Fibroblast of villous mesenchyme (primary cell): ENCODE measurements at regions not wholly inside any gene's neighbourhood (a gene's known extent, or its start where the extent isn't known, plus 50 kb on each side); places are given as distances from the start of the nearest gene placed in this dataset.

Experiments used
- DNase-seq: peaks from one replicate; pipeline ENCODE4 v3.0.0-alpha.2; 2010; ENCODE audit warnings: low read depth
- H3K4me3 ChIP-seq: 2 replicates; pipeline ENCODE4 v1.5.1; 2011; ENCODE audit warnings: low read depth, mild to moderate bottlenecking, low read length
- TF ChIP-seq, protein P1 (sequence below): IDR thresholded peaks from 2 replicates; pipeline ENCODE4 v1.5.1; 2012; ENCODE audit warnings: low read depth, mild to moderate bottlenecking, low read length; ENCODE audit not compliant: insufficient read depth

DNA sequence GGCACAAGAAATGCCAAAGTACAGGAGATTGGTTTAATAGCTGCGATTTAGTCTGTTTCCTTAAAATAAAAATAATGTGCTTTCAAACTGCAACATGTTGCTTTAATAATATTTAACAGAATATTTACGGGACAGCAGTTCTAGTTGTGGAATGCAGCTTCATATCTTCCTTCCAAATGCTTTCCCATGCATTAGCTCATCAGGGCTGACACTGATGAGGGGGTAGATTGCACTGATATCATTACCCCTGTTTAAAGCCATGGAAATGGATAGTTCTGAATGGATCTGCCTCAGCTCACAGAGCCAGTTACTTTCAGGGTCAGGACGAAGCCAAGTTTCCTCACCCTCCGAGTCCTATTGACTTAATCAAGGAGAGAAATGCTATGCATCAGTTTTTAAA, 93.2 kb upstream of the OSMR start:
- H3K4me3 ChIP-seq: no peak overlapping the region
- TF ChIP-seq, protein P1, sequence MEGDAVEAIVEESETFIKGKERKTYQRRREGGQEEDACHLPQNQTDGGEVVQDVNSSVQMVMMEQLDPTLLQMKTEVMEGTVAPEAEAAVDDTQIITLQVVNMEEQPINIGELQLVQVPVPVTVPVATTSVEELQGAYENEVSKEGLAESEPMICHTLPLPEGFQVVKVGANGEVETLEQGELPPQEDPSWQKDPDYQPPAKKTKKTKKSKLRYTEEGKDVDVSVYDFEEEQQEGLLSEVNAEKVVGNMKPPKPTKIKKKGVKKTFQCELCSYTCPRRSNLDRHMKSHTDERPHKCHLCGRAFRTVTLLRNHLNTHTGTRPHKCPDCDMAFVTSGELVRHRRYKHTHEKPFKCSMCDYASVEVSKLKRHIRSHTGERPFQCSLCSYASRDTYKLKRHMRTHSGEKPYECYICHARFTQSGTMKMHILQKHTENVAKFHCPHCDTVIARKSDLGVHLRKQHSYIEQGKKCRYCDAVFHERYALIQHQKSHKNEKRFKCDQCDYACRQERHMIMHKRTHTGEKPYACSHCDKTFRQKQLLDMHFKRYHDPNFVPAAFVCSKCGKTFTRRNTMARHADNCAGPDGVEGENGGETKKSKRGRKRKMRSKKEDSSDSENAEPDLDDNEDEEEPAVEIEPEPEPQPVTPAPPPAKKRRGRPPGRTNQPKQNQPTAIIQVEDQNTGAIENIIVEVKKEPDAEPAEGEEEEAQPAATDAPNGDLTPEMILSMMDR: no peak
- peak; percentile 33 for DNase-seq

DNA sequence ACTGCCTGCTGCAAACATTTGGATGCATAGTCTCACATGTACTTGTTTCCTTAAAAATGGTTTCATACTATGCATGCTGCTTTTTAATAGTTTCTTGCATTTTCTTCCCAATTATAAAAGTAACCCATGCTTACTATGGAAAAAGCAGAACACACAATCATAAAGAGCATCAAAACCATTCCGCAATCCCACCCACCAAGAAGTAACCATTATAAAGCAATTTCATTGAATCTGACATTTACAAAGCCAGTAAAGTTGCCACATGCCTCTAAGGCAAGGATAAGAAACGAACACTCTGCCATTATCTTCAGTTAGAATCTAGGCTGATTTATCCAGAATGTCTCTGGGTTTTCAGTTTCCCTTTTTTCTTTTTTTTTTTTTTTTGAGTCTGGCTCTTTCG, 92.7 kb upstream of the OSMR start:
- TF ChIP-seq, protein P1: no peak
- no peak overlapping the region for H3K4me3 ChIP-seq
- no peak for DNase-seq

GRCh38 chr5:38753776-38754175, 92.0 kb upstream of the OSMR start:
- TF ChIP-seq, protein P1: no peak
- no peak for DNase-seq
- no peak overlapping the region for H3K4me3 ChIP-seq

DNA sequence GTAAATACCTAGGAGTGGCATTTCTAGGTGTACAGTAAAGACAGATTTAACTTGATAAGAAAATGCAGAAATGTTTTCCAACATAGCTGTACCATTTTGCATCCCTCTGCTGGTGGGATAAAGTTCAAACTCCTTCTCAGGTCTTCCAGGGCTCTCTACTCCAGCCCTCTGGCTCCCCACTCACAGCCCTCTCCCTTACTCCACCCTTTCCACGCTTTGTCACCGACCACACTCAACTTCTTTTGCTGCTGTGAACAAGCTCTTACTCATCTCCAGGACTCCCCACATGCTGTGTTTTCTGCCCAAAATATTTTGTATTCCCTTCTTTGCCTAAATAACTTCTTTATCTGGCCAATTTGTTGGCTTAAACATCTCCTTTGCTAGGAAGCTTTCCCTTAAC, 90.6 kb upstream of the OSMR start:
- DNase-seq: peak; percentile 36
- H3K4me3 ChIP-seq: no peak overlapping the region
- TF ChIP-seq, protein P1: no peak

GRCh38 chr5:38756068-38756467, 89.7 kb upstream of the OSMR start:
- TF ChIP-seq, protein P1: no peak
- DNase-seq: no peak
- no peak overlapping the region for H3K4me3 ChIP-seq

DNA sequence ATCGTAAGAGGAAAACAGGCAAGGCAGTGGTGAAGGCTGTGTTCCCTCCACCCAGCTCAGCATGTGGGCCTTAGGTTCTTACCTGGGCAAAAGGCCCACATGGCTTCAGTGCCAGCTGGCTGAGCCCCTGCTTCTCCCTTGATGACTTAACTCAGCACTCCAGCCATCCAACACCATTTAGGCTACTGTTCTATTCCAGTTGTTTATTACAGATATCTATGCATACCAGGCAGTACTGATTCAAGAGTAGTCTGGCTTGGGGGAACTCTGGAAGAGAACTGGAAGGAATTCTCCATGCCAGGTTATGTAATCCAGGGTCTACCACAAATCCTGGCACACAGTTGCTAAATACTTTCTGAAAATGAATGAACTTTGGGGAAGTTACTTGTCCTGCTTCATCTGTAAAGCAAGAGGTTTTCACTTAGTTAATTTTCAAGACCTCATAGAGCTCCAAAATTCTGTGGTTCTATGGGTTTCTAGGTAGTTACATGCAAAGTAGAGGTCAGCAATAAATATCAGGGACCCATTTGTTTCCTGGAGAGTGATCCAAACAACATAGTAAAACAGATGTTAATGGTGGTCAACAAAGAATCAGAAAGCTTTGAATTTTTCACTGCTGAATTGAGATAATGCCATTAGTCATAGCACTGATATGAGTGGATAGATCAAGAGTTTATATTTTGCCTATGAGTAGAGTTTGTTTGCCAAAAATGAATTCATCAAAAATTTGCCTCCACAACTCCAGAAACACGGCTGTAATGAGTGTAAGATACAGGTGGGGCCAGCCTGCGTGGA, 88.2 kb upstream of the OSMR start:
- peak; percentile 50 for DNase-seq
- TF ChIP-seq, protein P1: no peak

More for the DNA sequence above, 88.2 kb upstream of the OSMR start:
- H3K4me3 ChIP-seq: no peak overlapping the region
